Uterus (tissue), 3 donors: ENCODE measurements at regions not wholly inside any gene's neighbourhood (a gene's known extent, or its start where the extent isn't known, plus 50 kb on each side); places are given as distances from the start of the nearest gene placed in this dataset.

ENCODE experiments used
- DNase-seq, 2 donors: peaks; one replicate each; pipeline ENCODE4 v3.0.0-alpha.2; 2019 to 2020
- H3K27ac ChIP-seq, 2 donors: fragments of 200-600 bp; sonication (generic); 1 replicate in 1 of 2; 2 replicates in 1 of 2; pipeline ENCODE4 v1.5.1; 2016 to 2018
- H3K27me3 ChIP-seq, 2 donors: fragments of 200-600 bp; sonication (generic); one replicate each; pipeline ENCODE4 v1.5.1; 2018 to 2019; ENCODE audit warnings: control low read depth in 1 of 2
- H3K36me3 ChIP-seq, 2 donors: fragments of 200-600 bp; sonication (generic); one replicate each; pipeline ENCODE4 v1.5.1; 2019; ENCODE audit warnings: control low read depth in 1 of 2
- H3K4me1 ChIP-seq, 2 donors: fragments of 200-600 bp; sonication (generic); one replicate each; pipeline ENCODE4 v1.5.1; 2018 to 2019; ENCODE audit warnings: control low read depth in 1 of 2
- H3K4me3 ChIP-seq, 2 donors: fragments of 200-600 bp; sonication (generic); 1 replicate in 1 of 2; 2 replicates in 1 of 2; pipeline ENCODE4 v1.5.1; 2018 to 2019; ENCODE audit warnings: mild to moderate bottlenecking in 1 of 2
- H3K9me3 ChIP-seq, 2 donors: fragments of 200-600 bp; sonication (generic); one replicate each; pipeline ENCODE4 v1.5.1; 2019; ENCODE audit warnings: control low read depth in 1 of 2
- CTCF ChIP-seq, 4 experiments: fragments of 200-600 bp in 2 of 4; fragments of 450-650 bp in 2 of 4; sonication (generic) in 2 of 4; IDR thresholded peaks; one replicate each; pipeline ENCODE4 v1.5.1; 2016 to 2019; ENCODE audit warnings: antibody characterized with exemption in 4 of 4, mild to moderate bottlenecking in 2 of 4, moderate library complexity in 1 of 4
- POLR2A ChIP-seq, 2 donors: fragments of 450-650 bp; IDR thresholded peaks; one replicate each; pipeline ENCODE4 v1.6.1; 2016; ENCODE audit warnings: antibody characterized with exemption in 2 of 2, mild to moderate bottlenecking in 1 of 2, moderate library complexity in 1 of 2
- intact Hi-C: fragments of 100-400 bp; cut with DNase I; formaldehyde crosslinking; loops from one replicate; pipeline ENCODE4 v1.15.1; 2023; ENCODE audit warnings: low total_unique reads
- donor health status: DM: yes; HTN: yes; CAD: no.

GRCh38 chr10:29733323-29733722 is 98.6 kb upstream of the SVIL start:
- no peak for TF ChIP-seq POLR2A (IDR thresholded peaks at IDR 0.05)
- no peak for TF ChIP-seq CTCF (IDR thresholded peaks at IDR 0.05)
- Histone ChIP-seq H3K27ac (peak overlapping the region; percentile 96 to 99), H3K27me3 (no peaks in the 10 kb centered on the region), H3K9me3 (no peaks in the 10 kb centered on the region), H3K36me3 (no peaks in the 10 kb centered on the region), H3K4me1 (peaks cover 0 to 4% of the 10 kb centered on the region in 2 donors), H3K4me3 (no peak overlapping the region)
- peak in 1 of 2 donors; percentile 35 for DNase-seq
- intact Hi-C loops, result loop anchor here (10.0 kb wide), 1 partner anchor 139 kb away; no protein-coding TSS in a partner anchor

- Histone ChIP-seq H3K27ac (peak overlapping the region; percentile 96 to 99), H3K4me1 (peaks cover 0 to 6% of the 10 kb centered on the region in 2 donors), H3K27me3 (no peaks in the 10 kb centered on the region), H3K4me3 (no peak overlapping the region), H3K36me3 (no peaks in the 10 kb centered on the region), H3K9me3 (no peaks in the 10 kb centered on the region)
- intact Hi-C loops, result loop anchor here (10.0 kb wide), 1 partner anchor 138 kb away; no protein-coding TSS in a partner anchor
- TF ChIP-seq POLR2A (IDR thresholded peaks at IDR 0.05), result no peak
- no peak for TF ChIP-seq CTCF (IDR thresholded peaks at IDR 0.05)
- DNase-seq, result no peak
Measured at GRCh38 chr10:29732918-29733317, 98.1 kb upstream of the SVIL start.

GRCh38 chr10:29731760-29732159 is 97.0 kb upstream of the SVIL start:
- peaks cover 0 to 6% of the 10 kb centered on the region in 2 donors for H3K4me1 ChIP-seq
- no peak overlapping the region for H3K4me3 ChIP-seq
- intact Hi-C loops, result loop anchor here (10.0 kb wide), 1 partner anchor 137 kb away; no protein-coding TSS in a partner anchor
- H3K27ac ChIP-seq, result peak overlapping the region; percentile 66 to 99
- H3K9me3 ChIP-seq, result no peaks in the 10 kb centered on the region
- TF ChIP-seq POLR2A (IDR thresholded peaks at IDR 0.05) (no peak), CTCF (IDR thresholded peaks at IDR 0.05) (no peak)
- H3K27me3 ChIP-seq, result no peaks in the 10 kb centered on the region
- no peak for DNase-seq
- no peaks in the 10 kb centered on the region for H3K36me3 ChIP-seq

GRCh38 chr10:29730969-29731368 is 96.2 kb upstream of the SVIL start:
- no peak overlapping the region for H3K4me3 ChIP-seq
- no peak for TF ChIP-seq CTCF (IDR thresholded peaks at IDR 0.05)
- no peak for TF ChIP-seq POLR2A (IDR thresholded peaks at IDR 0.05)
- H3K27ac ChIP-seq, result peak overlapping the region; percentile 66 to 99
- no peaks in the 10 kb centered on the region for H3K9me3 ChIP-seq
- DNase-seq, result peak in 1 of 2 donors; percentile 62
- H3K36me3 ChIP-seq, result no peaks in the 10 kb centered on the region
- H3K27me3 ChIP-seq, result no peaks in the 10 kb centered on the region
- H3K4me1 ChIP-seq, result peaks cover 0 to 6% of the 10 kb centered on the region in 2 donors
- intact Hi-C loops, result loop anchor here (10.0 kb wide), 1 partner anchor 136 kb away; no protein-coding TSS in a partner anchor

- intact Hi-C loops, result loop anchor here (10.0 kb wide), 1 partner anchor 136 kb away; no protein-coding TSS in a partner anchor
- H3K9me3 ChIP-seq, result no peaks in the 10 kb centered on the region
- H3K4me1 ChIP-seq, result peaks cover 0 to 8% of the 10 kb centered on the region in 2 donors
- no peak overlapping the region for H3K4me3 ChIP-seq
- DNase-seq, result no peak
- H3K36me3 ChIP-seq, result no peaks in the 10 kb centered on the region
- no peak for TF ChIP-seq POLR2A (IDR thresholded peaks at IDR 0.05)
- no peak for TF ChIP-seq CTCF (IDR thresholded peaks at IDR 0.05)
- peak overlapping the region; percentile 66 to 99 for H3K27ac ChIP-seq
- H3K27me3 ChIP-seq, result no peaks in the 10 kb centered on the region
Measured at GRCh38 chr10:29730458-29730857, 95.7 kb upstream of the SVIL start.
